GM21528 (cell line): ENCODE measurements at regions not wholly inside any gene's neighbourhood (a gene's known extent, or its start where the extent isn't known, plus 50 kb on each side); places are given as distances from the start of the nearest gene placed in this dataset.
"Not testable (repeated sequence)": the region's sequence is repeated elsewhere in the genome, so short reads cannot be mapped to it uniquely, and the experiment has no call there.

Experiments
- ATAC-seq: cut with Tn5 transposase; IDR thresholded peaks from one replicate; pipeline ENCODE4 v1.9.1; 2021; ENCODE audit warnings: mild to moderate bottlenecking, moderate library complexity; ENCODE audit not compliant: unreplicated experiment, low FRiP score

DNA sequence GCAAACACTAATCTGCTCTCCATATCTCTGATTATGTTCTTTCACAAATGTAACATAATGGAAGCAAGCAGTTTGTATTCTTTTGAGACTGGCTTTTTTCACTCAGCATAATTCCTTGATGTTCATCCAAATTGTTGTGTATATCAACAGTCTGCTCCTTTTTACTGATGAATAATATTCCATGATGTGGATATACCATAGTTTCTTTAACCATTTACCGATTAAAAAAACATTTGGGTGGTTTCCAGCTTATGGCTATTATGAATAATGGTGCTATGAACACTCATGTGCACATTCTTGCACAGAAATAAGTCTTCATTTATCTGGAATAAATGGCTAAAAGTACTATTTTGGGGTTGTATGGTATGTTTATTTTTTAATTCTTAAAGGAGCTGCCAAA is 708.9 kb downstream of the RFPL4B start:
- ATAC-seq = no peak

GRCh38 chr6:113057567-113058053 is 710.5 kb downstream of the RFPL4B start:
- ATAC-seq = no peak

- ATAC-seq = no peak
These were observed 713.5 kb downstream of the RFPL4B start for GRCh38 chr6:113060664-113061063.

- ATAC-seq = no peak
These were observed 718.5 kb downstream of the RFPL4B start for GRCh38 chr6:113065611-113066010.

DNA sequence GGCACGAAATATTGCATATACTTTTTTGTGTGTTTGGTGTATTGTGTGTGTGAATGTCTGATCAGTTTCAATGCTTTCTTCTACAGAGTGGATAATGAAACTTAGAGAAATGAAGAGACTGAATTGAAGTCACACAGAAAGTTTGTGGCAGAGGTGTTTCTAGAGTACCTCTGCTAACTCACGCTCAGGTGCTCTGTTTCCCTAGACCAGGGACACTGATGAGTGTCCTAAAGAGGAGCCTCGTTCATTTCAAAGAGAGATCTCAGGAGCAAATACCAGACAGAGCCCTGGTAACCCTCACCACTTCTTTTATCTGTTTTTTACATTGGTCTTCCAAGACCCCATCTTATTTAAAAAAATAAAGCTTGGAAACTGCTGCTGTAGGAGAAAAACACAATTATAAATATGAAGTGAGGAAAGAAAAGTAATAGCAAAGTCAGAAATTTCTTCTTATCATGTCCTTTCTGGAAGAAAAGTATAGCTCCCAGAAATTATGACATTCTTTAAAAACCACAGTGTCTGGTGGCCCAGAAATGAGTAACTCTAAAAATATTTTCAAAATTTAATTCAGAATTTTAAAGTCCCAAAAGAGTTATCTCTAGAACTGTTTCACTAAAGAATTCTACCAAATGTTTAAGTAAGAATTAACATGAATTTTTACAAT is 720.6 kb downstream of the RFPL4B start:
- no peak for ATAC-seq

DNA sequence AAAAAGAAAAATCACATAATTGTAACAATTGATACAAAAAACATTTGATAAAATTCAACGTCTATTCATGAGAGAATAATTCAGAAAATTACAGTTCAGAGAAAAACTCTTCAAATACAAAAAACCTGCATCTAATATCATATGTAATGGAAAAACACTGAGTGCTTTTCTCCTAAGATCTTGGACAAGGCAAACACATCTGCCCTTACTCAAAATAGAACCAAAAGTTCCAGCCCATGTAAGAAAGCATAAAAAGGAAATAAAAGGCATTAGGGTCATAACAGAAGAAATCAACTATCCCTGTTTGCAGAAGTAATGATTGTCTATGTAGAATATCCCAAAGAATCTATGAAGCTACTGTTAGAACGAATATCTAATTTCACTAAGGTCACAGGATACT is 721.4 kb downstream of the RFPL4B start:
- ATAC-seq = no peak

DNA sequence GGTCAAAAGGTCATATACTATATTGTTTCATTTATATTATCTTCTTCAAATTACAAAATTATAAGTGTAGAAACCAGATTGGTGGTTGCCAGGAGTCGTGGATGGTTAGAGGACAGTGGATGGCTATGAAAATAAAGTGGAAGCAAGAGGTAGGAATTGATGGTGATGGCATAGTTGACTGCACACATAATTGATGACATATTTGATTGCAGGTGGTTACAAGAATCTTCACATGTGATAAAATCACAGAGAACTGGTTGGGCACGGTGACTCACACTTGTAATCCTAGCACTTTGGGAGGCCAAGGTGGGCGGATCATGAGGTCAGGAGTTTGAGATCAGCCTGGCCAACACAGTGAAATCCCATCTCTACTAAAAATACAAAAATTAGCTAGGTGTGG is 723.6 kb downstream of the RFPL4B start:
- not testable (repeated sequence) for ATAC-seq

DNA sequence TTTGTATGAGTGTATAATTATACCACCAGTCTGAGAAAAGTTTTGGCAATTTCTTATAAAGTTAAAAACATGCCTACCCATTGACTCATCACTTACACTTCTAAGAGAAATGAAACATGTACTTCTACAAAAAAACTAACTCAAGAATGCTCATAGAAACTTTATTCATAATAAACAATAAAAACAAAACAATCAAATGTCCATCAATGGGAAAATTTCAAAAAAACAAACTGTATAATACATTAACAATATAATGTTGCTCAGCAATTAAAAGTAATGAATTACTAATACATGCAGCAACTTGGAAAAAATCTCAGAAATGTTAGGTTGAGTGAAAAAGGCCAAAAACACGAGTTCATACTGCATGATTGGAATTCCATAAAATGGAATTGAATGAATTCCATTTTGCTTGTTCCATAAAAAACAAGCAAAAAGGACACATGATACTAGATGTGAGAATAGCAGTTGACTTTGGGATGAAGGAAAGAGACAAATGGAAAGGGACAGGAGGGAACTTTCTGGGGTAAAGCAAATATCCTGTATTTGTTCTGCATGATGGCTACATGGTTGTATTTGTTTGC is 726.6 kb downstream of the RFPL4B start:
- ATAC-seq = no peak

- ATAC-seq = no peak
These were observed 729.0 kb downstream of the RFPL4B start for GRCh38 chr6:113076116-113076515.

DNA sequence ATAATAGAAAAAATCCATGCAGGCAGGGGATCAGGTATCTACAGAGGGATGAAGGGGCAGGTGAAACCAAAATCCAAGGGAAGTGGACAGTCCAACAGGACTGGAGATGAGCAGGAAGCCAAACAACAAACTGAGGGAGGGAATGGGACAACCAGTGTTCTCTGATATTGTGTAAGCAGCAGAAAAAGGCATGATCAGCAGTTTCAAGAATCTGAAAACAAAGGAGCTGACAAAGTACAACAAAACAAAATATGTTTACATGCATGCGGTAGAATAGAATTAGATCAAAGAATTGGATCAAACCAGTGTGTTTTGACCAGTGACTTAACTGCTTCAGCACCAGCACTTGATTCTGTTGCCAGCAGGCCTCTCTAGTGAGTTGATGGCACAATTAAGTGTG is 729.7 kb downstream of the RFPL4B start:
- no peak for ATAC-seq

DNA sequence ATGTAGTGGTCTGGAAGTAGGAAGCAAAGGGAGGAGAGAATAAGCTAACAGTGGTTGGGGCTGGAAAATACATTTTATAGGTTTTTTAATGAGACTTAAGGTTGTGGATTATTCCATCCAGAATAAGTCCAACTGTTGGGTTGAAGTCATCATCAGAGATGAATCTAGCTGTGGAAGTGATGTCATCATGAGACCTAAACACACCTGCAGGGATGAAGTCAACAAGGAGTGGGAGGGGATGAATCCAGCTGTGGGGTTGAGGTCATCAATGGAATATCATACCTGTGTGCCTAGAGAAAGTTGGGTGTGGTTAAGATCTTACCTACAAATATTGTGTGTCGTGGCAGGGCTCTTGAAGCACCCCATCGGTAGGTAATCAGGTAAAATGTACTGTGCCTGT is 730.7 kb downstream of the RFPL4B start:
- no peak for ATAC-seq

GRCh38 chr6:113078791-113079190 is 731.7 kb downstream of the RFPL4B start:
- ATAC-seq = no peak

GRCh38 chr6:113082745-113083144 is 735.6 kb downstream of the RFPL4B start:
- no peak for ATAC-seq

- ATAC-seq = no peak
These were observed 736.8 kb downstream of the RFPL4B start for GRCh38 chr6:113083947-113084346.

DNA sequence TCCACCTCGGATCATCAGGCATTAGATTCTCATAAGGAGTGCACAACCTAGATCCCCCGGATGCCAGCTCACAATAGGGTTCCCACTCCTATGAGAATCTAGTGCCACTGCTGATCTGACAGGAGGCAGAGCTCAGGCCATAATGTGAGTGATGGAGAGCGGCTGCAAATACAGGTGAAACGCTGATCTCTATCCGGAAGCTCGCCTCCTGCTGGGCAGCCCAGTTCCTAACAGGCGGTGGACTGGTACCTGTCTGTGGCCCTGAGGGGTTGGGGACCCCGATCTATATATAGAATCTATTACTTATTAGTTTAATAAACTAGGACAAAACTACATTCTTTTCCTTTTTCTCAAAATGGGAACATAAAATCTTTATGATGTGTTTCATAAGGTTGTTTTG is 741.9 kb downstream of the RFPL4B start:
- ATAC-seq = no peak

GRCh38 chr6:113092795-113093194 is 745.7 kb downstream of the RFPL4B start:
- no peak for ATAC-seq

- ATAC-seq = no peak
These were observed 747.6 kb downstream of the RFPL4B start for GRCh38 chr6:113094779-113095178.

- ATAC-seq = no peak
These were observed 748.7 kb downstream of the RFPL4B start for GRCh38 chr6:113095841-113096240.

GRCh38 chr6:113102761-113103160 is 754.4 kb upstream of the MARCKS start:
- ATAC-seq = no peak

DNA sequence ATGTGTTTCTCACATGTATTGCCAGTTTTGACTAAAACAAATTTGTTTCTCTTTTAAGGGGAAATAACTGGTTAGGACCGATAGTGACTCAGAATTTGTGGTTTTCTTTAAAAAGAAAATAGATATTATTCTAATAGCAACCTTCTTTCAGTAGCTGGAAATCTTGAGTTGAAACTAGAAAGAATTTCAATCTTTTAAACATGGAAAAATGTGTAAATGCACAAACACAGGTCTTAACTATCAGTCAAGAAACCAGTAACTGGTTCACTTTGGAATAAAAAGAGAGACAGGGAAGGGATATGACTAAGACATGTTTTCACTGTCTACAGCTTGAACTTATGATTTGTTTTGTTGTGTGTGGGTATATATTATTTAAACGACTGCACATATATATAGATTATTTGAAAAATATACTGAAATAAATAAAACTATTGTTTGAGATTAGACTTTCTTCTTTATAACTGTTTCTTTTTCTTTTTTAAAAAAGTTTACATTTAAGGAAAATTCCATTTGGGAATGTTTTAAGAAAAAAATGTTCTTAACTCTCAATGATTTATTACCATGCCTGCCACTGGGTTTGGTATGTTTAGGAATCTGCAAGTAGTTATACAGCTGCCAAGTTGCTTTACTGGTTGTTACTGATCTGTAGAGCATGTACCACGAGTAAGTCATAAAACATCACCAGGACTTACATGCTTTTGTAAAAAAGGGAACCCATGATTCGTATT is 753.3 kb upstream of the MARCKS start:
- ATAC-seq = no peak

GRCh38 chr6:113104541-113104940 is 752.6 kb upstream of the MARCKS start:
- no peak for ATAC-seq

GRCh38 chr6:113104951-113105350 is 752.2 kb upstream of the MARCKS start:
- ATAC-seq = no peak
